AML-193 (cell line): ENCODE measurements at regions not wholly inside any gene's neighbourhood (a gene's known extent, or its start where the extent isn't known, plus 50 kb on each side); places are given as distances from the start of the nearest gene placed in this dataset.

ENCODE experiments used
- DNase-seq, 2 experiments: peaks; one replicate each; lab custom pipeline; 2025; lab: John Stamatoyannopoulos, UW

- DNase-seq = no peak
These were observed 970.2 kb upstream of the TYRP1 start for GRCh38 chr9:11722957-11723356.

DNA sequence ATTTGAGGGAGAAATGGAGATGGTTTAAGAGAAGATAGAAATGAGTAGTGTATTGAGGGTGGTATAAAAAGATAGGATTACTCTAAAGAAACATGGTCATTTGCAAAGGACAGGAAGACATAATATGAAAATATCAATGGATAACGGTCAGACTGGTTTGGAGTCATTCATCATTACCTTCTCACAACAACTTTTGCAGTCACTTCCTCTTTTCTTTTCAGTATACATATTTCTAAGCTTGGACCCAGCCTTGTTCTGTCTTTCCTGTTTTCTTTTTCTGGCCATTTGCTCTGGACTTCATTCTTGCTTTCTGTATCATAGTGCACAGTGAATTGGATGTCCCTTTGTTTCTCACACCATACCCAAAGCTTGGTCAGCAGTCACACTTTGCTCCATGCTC is 966.5 kb upstream of the TYRP1 start:
- DNase-seq = no peak

DNA sequence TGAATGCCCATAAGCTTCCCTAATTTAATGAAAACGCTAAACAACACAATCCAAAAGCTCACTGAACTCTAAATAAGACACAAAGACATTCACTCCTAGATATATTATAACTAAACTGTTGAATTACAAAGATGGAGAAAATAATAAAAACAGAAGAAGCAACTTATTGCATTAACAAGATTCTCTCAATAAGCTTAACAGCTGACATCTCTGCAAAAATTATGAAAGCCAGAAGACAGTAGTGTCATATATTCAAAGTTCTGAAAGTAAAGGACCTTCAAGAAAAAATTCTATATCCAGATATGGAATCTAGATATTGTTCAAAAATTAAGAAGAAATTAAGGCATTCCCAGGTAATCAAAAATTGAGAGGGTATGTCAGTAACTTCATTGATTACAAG is 957.8 kb upstream of the TYRP1 start:
- DNase-seq = no peak

DNA sequence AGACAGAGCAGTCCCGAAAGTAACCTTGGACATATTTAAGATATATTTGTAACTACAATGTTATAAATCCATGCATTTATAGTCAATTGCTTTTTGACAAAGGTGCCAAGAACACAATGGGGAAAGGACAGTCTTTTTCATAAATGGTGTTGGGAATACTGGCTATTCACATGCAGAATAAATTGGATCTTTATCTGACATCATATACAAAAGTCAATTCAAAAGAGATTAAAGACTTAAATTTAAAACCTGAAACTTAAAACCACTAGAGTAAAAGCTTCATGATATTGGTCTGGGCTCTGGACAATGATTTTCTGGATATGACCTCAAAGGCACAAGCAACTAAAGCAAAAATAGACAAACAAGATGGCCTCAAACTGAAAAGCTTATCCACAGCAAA is 950.7 kb upstream of the TYRP1 start:
- no peak for DNase-seq

- no peak for DNase-seq
These were observed 949.8 kb upstream of the TYRP1 start for GRCh38 chr9:11743356-11743755.

DNA sequence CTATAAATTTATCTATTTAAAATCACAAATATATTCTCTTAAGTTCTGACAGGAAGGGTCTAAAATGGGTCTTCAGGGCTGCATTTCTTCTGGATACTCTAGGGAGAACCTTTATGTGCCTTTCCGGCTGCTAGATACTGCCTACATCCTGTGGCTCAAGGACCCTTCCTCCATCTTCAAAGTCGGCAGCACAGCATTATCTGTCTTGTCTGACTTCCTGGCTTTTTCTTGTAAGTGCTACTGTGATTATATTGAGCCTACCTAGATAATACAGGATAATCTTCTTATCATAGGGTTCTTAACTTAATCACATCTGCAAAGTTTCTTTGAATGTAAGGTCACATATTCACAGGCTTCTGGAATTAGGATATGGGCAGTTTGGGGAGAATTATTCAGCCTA is 943.8 kb upstream of the TYRP1 start:
- no peak for DNase-seq

DNA sequence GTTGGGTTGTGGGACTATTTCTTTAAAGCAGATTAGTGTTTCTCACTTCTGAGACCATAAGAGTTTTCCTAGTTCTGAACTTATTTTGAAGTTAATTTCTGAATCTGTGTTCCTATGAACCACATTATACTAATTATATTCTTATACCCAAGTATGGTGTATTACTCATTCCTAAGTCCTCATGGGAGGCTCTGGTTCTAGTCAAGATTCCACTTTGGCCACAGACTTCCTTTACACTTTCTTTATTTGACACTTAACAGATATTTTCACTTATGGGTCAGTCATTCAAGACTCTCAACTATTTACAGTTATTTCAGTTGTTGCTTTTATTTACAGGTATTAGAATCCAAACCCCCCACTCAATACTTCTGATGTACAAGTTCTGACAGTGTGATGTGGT is 937.2 kb upstream of the TYRP1 start:
- DNase-seq = no peak

GRCh38 chr9:11757408-11757807 is 935.8 kb upstream of the TYRP1 start:
- DNase-seq = no peak

DNA sequence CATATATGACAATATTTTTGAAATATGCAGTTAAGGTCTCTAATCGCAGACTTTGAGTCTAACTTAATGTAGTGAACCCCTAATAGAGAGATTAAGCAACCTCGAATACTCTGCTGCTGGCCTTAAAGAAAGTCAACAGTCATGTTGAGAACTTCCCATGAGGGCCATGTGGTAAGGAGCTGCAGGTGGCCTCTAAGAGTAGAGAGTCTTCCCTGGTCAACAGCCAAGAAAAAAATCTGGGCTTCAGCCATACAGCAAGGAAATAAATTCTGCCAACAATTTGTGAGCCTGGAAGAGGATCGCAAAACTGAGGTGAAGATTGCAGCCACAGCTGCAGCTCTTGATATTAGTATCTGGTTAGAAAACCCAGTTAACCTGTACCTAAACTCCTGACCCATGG is 935.2 kb upstream of the TYRP1 start:
- DNase-seq = no peak

DNA sequence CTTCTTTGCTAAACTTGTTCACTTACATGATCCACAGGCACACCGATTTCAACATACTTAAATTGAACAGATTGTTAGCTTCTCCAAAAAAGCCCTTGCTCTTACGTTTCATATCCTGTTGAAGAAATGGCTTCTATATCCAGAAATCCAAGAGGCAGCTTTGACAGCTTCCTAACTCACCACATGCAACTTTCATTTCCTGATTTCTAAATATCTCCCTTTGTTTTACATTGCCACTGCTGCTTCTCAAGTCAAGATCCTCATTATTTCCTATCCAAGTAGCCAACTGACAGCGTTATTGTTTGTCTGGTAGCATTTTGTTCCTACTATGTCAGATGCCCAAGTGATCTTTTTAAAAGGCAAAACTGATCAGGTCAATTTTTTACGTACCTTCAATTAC is 913.2 kb upstream of the TYRP1 start:
- no peak for DNase-seq

DNA sequence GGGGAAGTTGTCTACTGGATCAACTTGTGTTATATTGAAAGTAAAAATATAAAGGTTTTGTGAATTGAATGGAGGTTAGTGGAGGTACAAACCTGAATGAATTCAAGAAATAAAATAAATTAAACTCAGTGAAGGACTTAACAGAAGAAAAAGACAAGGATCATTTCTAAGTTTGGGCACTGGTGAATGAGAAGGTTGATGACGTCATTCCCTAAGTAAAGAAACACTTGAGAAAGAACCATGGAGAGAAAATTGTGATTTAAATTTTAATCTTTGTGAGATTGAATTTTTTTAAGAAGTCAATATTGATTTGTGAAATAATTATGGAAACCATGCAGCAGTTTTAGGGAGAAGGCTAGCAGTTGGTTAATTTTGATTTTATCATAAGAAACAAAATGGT is 900.3 kb upstream of the TYRP1 start:
- no peak for DNase-seq

DNA sequence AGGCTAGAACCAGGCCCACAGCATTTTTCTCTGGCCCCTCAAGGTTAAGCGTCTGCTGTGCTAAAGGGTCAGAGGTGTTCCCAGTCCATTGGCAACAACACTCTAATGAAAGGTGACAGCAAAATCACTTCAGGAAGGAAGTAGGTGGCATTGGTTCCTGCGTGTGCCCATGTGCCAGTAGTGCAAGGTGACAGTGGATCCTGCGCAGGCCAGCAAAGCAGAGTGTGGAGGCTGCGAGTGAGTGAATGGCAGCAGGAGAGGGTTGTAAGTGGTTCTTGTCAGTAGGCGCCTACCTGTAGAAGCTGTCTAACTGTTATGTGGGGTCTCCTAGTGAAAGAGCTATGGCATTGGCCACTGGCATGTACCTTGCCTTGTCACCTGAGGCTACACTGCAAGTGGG is 898.2 kb upstream of the TYRP1 start:
- no peak for DNase-seq

GRCh38 chr9:11805969-11806368 is 887.2 kb upstream of the TYRP1 start:
- no peak for DNase-seq

GRCh38 chr9:11821306-11821975 is 871.7 kb upstream of the TYRP1 start:
- no peak for DNase-seq

- no peak for DNase-seq
These were observed 865.0 kb upstream of the TYRP1 start for GRCh38 chr9:11828201-11828600.

- no peak for DNase-seq
These were observed 860.1 kb upstream of the TYRP1 start for GRCh38 chr9:11833056-11833455.

DNA sequence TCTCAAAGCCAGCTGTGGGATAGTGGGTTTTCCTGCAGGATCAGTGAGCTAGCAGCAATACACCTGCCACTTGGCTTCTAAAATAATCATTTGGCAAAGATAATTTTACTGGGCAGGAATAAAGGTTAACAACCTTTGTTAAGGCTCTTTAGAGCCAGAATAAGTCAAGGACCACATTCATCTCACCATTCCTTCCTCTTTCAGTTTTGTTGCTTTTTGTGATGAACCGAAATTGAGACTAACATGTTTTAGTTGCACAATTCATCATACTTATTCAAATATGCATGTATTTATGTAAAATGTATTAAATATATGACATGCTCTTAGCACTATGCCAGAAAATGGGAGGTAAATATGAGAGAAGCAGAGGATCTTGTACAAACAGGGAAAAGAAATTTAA is 824.4 kb upstream of the TYRP1 start:
- DNase-seq = no peak

GRCh38 chr9:11871852-11872251 is 821.3 kb upstream of the TYRP1 start:
- DNase-seq = no peak

DNA sequence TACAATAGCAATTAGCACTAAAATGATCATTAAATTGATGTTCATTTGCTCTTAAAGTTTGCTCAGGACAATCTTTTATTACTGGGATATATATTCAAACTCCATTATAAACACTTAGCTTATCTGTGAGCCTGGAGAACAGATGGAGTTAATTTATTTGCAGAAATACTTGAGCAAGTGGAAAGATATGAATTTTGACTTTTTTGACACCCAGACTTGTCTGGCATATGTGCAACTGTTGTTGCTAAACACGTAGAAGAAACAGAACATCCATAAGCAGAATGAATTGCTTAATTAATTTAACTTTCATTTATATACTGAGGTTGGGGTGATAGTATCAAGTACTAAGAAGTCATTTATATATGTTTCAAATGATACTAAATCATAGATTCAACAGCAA is 820.7 kb upstream of the TYRP1 start:
- no peak for DNase-seq

- no peak for DNase-seq
These were observed 818.8 kb upstream of the TYRP1 start for GRCh38 chr9:11874414-11874813.

DNA sequence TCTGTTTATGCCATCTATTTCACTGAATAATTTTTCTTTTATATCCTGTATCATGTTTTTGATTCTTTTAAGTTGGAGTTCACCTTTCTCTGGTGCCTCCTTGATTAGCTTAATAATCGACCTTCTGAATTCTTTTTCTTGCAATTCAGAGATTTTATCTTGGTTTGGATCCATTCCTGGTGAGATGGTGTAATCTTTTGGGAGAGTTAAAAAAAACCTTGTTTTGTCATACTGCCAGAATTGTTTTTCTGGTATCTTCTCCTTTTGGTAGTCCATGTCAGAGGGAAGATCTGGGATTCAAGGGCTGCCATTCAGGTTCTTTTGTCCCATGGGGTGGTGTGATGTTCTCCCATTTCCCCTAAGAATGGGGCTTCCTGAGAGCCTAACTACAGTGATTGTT is 800.8 kb upstream of the TYRP1 start:
- no peak for DNase-seq

- DNase-seq = no peak
These were observed 799.9 kb upstream of the TYRP1 start for GRCh38 chr9:11893331-11893730.

DNA sequence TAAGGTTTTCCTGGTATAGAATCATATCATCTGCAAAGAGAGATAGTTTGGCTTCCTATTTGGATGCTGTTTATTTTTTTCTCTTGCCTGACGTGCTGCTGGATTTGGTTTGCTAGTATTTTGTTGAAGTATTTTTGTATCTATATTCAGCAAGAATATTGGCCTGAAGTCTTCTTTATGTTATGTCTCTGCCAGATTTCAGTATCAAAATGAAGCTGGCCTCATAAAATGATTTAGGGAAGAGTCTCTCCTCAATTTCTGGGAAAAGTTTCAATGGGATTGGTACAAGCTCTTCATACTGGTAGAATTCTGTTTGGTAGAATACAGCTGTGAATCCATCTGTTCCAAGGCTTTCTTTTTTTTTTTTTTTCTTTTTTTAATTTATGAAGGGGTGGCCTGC is 799.0 kb upstream of the TYRP1 start:
- DNase-seq = no peak

- no peak for DNase-seq
These were observed 790.6 kb upstream of the TYRP1 start for GRCh38 chr9:11902610-11903009.

DNA sequence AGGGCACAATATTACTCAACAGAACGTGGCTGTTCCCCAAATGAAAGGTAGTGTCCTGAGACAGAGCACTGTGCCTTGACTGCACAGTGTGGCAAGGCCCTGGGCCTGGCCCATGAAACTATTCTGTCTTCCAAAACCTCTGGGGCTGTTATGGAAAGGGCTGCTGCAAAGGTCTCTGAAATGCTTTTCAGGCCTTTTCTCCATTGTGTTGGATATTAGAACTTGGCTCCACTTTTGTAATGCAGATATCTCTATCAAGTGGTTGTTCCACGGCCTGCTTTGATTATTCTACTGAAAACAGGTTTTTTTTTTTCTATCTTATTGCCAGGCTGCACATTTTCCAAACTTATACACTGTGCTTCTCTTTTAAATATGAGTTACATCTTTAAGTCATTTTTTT is 777.5 kb upstream of the TYRP1 start:
- no peak for DNase-seq
